Neural cell (in vitro differentiated cells): ENCODE measurements at regions not wholly inside any gene's neighbourhood (a gene's known extent, or its start where the extent isn't known, plus 50 kb on each side); places are given as distances from the start of the nearest gene placed in this dataset.

ENCODE experiments used
- H2AFZ ChIP-seq: fragments of 200-600, 300-800 bp; sonication (generic), shearing (Covaris generic); 2 replicates; pipeline ENCODE4 v1.6.0; 2014; ENCODE audit warnings: low read depth, mild to moderate bottlenecking, antibody characterized with exemption, low read length, moderate library complexity
- H3F3A ChIP-seq: fragments of 200-600 bp; shearing (Covaris generic); 2 replicates; pipeline ENCODE4 v1.6.1; 2016; ENCODE audit warnings: mild to moderate bottlenecking, moderate library complexity, mixed read lengths, antibody characterized with exemption, low read length; ENCODE audit not compliant: insufficient read depth, poor library complexity, severe bottlenecking
- H3K27ac ChIP-seq: fragments of 200-600, 300-800 bp; sonication (generic), shearing (Covaris generic); 2 replicates; pipeline ENCODE4 v1.5.1; 2014; ENCODE audit warnings: mild to moderate bottlenecking, low read length, moderate library complexity
- H3K27me3 ChIP-seq: fragments of 300-800, 200-600 bp; sonication (generic), shearing (Covaris generic); 2 replicates; pipeline ENCODE4 v1.6.0; 2014; ENCODE audit warnings: mild to moderate bottlenecking, low read depth, low read length, moderate library complexity; ENCODE audit not compliant: insufficient read depth
- H3K36me3 ChIP-seq: fragments of 300-800, 200-600 bp; sonication (generic), shearing (Covaris generic); 2 replicates; pipeline ENCODE4 v1.5.1; 2014; ENCODE audit warnings: mild to moderate bottlenecking, antibody characterized with exemption, low read length, moderate library complexity; ENCODE audit not compliant: insufficient read depth
- H3K4me2 ChIP-seq: fragments of 300-800, 200-600 bp; sonication (generic), shearing (Covaris generic); 2 replicates; pipeline ENCODE4 v1.6.0; 2014; ENCODE audit warnings: mild to moderate bottlenecking, low read length
- H3K4me3 ChIP-seq: fragments of 300-800, 200-600 bp; sonication (generic), shearing (Covaris generic); 2 replicates; pipeline ENCODE4 v1.5.1; 2014; ENCODE audit warnings: mild to moderate bottlenecking, low read length, moderate library complexity
- H3K79me2 ChIP-seq: fragments of 200-600 bp; shearing (Covaris generic); replicated peaks from 2 replicates; pipeline ENCODE4 v1.6.0; 2014; ENCODE audit warnings: mild to moderate bottlenecking, low read length, moderate library complexity; ENCODE audit not compliant: insufficient read depth
- H3K9ac ChIP-seq: fragments of 300-800, 200-600 bp; sonication (generic), shearing (Covaris generic); 2 replicates; pipeline ENCODE4 v1.6.1; 2016; ENCODE audit warnings: mild to moderate bottlenecking, low read length, mixed read lengths
- H3K9me2 ChIP-seq: fragments of 200-600 bp; shearing (Covaris generic); 2 replicates; pipeline ENCODE4 v1.6.1; 2016; ENCODE audit warnings: mild to moderate bottlenecking, low read length, mixed read lengths; ENCODE audit not compliant: insufficient read depth
- H3K9me3 ChIP-seq: fragments of 200-600, 300-800 bp; sonication (generic), shearing (Covaris generic); 2 replicates; pipeline ENCODE4 v1.6.1; 2016; ENCODE audit warnings: mild to moderate bottlenecking, mixed run types, low read length, moderate library complexity, mixed read lengths
- H4K20me1 ChIP-seq: fragments of 200-600 bp; shearing (Covaris generic); 2 replicates; pipeline ENCODE4 v1.6.1; 2016; ENCODE audit warnings: mild to moderate bottlenecking, mixed run types; ENCODE audit not compliant: insufficient read depth
- CTCF ChIP-seq: fragments of 450-650 bp; IDR thresholded peaks from 2 replicates; pipeline ENCODE4 v1.5.1; 2014; ENCODE audit warnings: antibody characterized with exemption, mild to moderate bottlenecking, moderate library complexity; ENCODE audit not compliant: poor library complexity, severe bottlenecking
- EP300 ChIP-seq: fragments of 450-650 bp; conservative IDR thresholded peaks from 2 replicates; pipeline ENCODE4 v1.6.1; 2014; ENCODE audit warnings: antibody characterized with exemption, mild to moderate bottlenecking, moderate library complexity; ENCODE audit not compliant: poor library complexity, severe bottlenecking
- EZH2 ChIP-seq: fragments of 200-600, 300-800 bp; shearing (Covaris generic), sonication (generic); IDR thresholded peaks from 2 replicates; pipeline ENCODE4 v1.6.1; 2014; ENCODE audit warnings: antibody characterized with exemption, low read length, borderline replicate concordance, mild to moderate bottlenecking; ENCODE audit not compliant: insufficient read depth, poor library complexity, severe bottlenecking
- MXI1 ChIP-seq: fragments of 450-650 bp; conservative IDR thresholded peaks from 2 replicates; pipeline ENCODE4 v1.6.1; 2014; ENCODE audit warnings: antibody characterized with exemption, mild to moderate bottlenecking; ENCODE audit not compliant: poor library complexity, severe bottlenecking
- POLR2AphosphoS5 ChIP-seq: IDR thresholded peaks from 2 replicates; pipeline ENCODE4 v1.6.1; 2012
- RAD21 ChIP-seq: fragments of 450-650 bp; conservative IDR thresholded peaks from 2 replicates; pipeline ENCODE4 v1.6.1; 2014; ENCODE audit warnings: antibody characterized with exemption, mild to moderate bottlenecking, moderate library complexity
- REST ChIP-seq: IDR thresholded peaks from 2 replicates; pipeline ENCODE4 v1.6.1; 2012; ENCODE audit warnings: borderline replicate concordance
- SMC3 ChIP-seq: fragments of 450-650 bp; conservative IDR thresholded peaks from 2 replicates; pipeline ENCODE4 v1.6.1; 2014; ENCODE audit warnings: antibody characterized with exemption, mild to moderate bottlenecking, moderate library complexity; ENCODE audit not compliant: poor library complexity
- TAF1 ChIP-seq: IDR thresholded peaks from 2 replicates; pipeline ENCODE4 v1.6.1; 2012; ENCODE audit warnings: low read depth

GRCh38 chr2:42864222-42864621 is 71.8 kb upstream of the HAAO start:
- H3K9me3 ChIP-seq: no peaks in the 10 kb centered on the region

GRCh38 chr2:42863751-42864150 is 71.4 kb upstream of the HAAO start:
- Histone ChIP-seq H2AFZ (no peak overlapping the region), H3K4me3 (no peak overlapping the region), H3F3A (no peaks in the 10 kb centered on the region), H3K9me2 (no peaks in the 10 kb centered on the region), H3K9me3 (no peaks in the 10 kb centered on the region), H3K4me2 (no peak overlapping the region), H3K36me3 (no peaks in the 10 kb centered on the region), H3K79me2 (no peaks in the 10 kb centered on the region), H3K27ac (no peak overlapping the region), H3K9ac (no peak overlapping the region), H3K27me3 (no peaks in the 10 kb centered on the region), H4K20me1 (no peaks in the 10 kb centered on the region)
- no peak for TF ChIP-seq MXI1
- no peak for TF ChIP-seq POLR2AphosphoS5
- no peak for TF ChIP-seq RAD21
- no peak for TF ChIP-seq SMC3
- TF ChIP-seq REST: no peak
- TF ChIP-seq EZH2: no peak
- TF ChIP-seq TAF1: no peak

More at GRCh38 chr2:42864222-42864621, 71.8 kb upstream of the HAAO start:
- H3K4me3 ChIP-seq: no peak overlapping the region
- no peaks in the 10 kb centered on the region for H3K36me3 ChIP-seq
- no peaks in the 10 kb centered on the region for H3F3A ChIP-seq
- H2AFZ ChIP-seq: no peak overlapping the region
- H3K27ac ChIP-seq: no peak overlapping the region
- no peaks in the 10 kb centered on the region for H3K79me2 ChIP-seq
- no peaks in the 10 kb centered on the region for H3K27me3 ChIP-seq
- no peak overlapping the region for H3K4me2 ChIP-seq
- H3K9me2 ChIP-seq: no peaks in the 10 kb centered on the region
- H3K9ac ChIP-seq: no peak overlapping the region
- no peaks in the 10 kb centered on the region for H4K20me1 ChIP-seq
- TF ChIP-seq TAF1: no peak
- no peak for TF ChIP-seq EZH2
- TF ChIP-seq CTCF: no peak

GRCh38 chr2:42863320-42863719 is 70.9 kb upstream of the HAAO start:
- no peaks in the 10 kb centered on the region for H3F3A ChIP-seq
- no peaks in the 10 kb centered on the region for H3K27me3 ChIP-seq
- no peak overlapping the region for H3K4me3 ChIP-seq
- TF ChIP-seq EZH2 (no peak), TAF1 (no peak), MXI1 (no peak), CTCF (no peak), SMC3 (no peak), REST (no peak), POLR2AphosphoS5 (no peak), RAD21 (no peak), EP300 (no peak)
- H3K4me2 ChIP-seq: no peak overlapping the region
- H3K9me3 ChIP-seq: peaks cover under 1% of the 10 kb centered on the region
- H3K79me2 ChIP-seq: no peaks in the 10 kb centered on the region
- H3K9ac ChIP-seq: no peak overlapping the region
- no peaks in the 10 kb centered on the region for H4K20me1 ChIP-seq
- H2AFZ ChIP-seq: no peak overlapping the region
- no peaks in the 10 kb centered on the region for H3K9me2 ChIP-seq
- no peaks in the 10 kb centered on the region for H3K36me3 ChIP-seq
- no peak overlapping the region for H3K27ac ChIP-seq
